HepG2 (cell line): ENCODE measurements at regions not wholly inside any gene's neighbourhood (a gene's known extent, or its start where the extent isn't known, plus 50 kb on each side); places are given as distances from the start of the nearest gene placed in this dataset.
A peak's percentile ranks its signal among the peaks of the same experiment; 100 is the strongest.

Source experiments
- CBX2 ChIP-seq, 2 experiments: fragments of 200-600 bp in 1 of 2; sonication (generic); formaldehyde crosslinking in 1 of 2; IDR thresholded peaks; 2 replicates each; pipeline versions ENCODE4 v1.7.0 to v1.8.1; 2018 to 2022; ENCODE audit warnings: low read depth in 2 of 2, low read length in 1 of 2, mild to moderate bottlenecking in 1 of 2, missing genetic modification reagents in 1 of 2
- CHD2 ChIP-seq: IDR thresholded peaks from 2 replicates; pipeline ENCODE4 v1.6.1; 2011; ENCODE audit warnings: low read depth, low read length, improper control_type of control experiment
- CREBL2 ChIP-seq: sonication (generic); formaldehyde crosslinking; IDR thresholded peaks from 2 replicates; pipeline ENCODE4 v1.8.1; 2023; ENCODE audit warnings: missing genetic modification reagents, mild to moderate bottlenecking, borderline replicate concordance
- DR1 ChIP-seq: sonication (generic); formaldehyde crosslinking; IDR thresholded peaks from 2 replicates; pipeline ENCODE4 v1.8.0; 2021; ENCODE audit warnings: mild to moderate bottlenecking, missing genetic modification reagents, inconsistent platforms
- FOXP1 ChIP-seq, 2 experiments: fragments of 450-650 bp in 1 of 2; IDR thresholded peaks; 2 replicates each; pipeline ENCODE4 v1.6.1; 2017 to 2018; ENCODE audit warnings: antibody characterized with exemption in 1 of 2
- KDM4B ChIP-seq: sonication (generic); formaldehyde crosslinking; IDR thresholded peaks from 2 replicates; pipeline ENCODE4 v1.4.0; 2020; ENCODE audit warnings: missing genetic modification reagents
- MAFK ChIP-seq, 2 experiments: IDR thresholded peaks in 1 of 2; conservative IDR thresholded peaks in 1 of 2; 2 replicates each; pipeline ENCODE4 v1.6.1; 2011; ENCODE audit warnings: improper control_type of control experiment in 2 of 2, low read length in 2 of 2
- MNT ChIP-seq: fragments of 450-650 bp; IDR thresholded peaks from 2 replicates; pipeline ENCODE4 v1.6.1; 2016
- NONO ChIP-seq, 2 experiments: fragments of 450-650 bp in 1 of 2; sonication (generic) in 1 of 2; formaldehyde crosslinking in 1 of 2; IDR thresholded peaks in 1 of 2; conservative IDR thresholded peaks in 1 of 2; 2 replicates each; pipeline versions ENCODE4 v1.6.1 to v1.8.0; 2017 to 2022; ENCODE audit warnings: mild to moderate bottlenecking in 1 of 2, missing genetic modification reagents in 1 of 2, moderate library complexity in 1 of 2
- RCOR2 ChIP-seq: IDR thresholded peaks from 2 replicates; pipeline ENCODE4 v1.6.1; 2016; ENCODE audit warnings: missing biosample characterization, missing genetic modification reagents
- SCMH1 ChIP-seq: sonication (generic); formaldehyde crosslinking; IDR thresholded peaks from 2 replicates; pipeline ENCODE4 v1.9.0; 2021; ENCODE audit warnings: missing genetic modification reagents, mild to moderate bottlenecking, borderline replicate concordance
- SRF ChIP-seq: IDR thresholded peaks from 2 replicates; pipeline ENCODE4 v1.6.1; 2011; ENCODE audit warnings: mild to moderate bottlenecking, low read depth, low read length, moderate library complexity
- SRSF9 ChIP-seq: fragments of 200-400 bp; formaldehyde crosslinking; IDR thresholded peaks from 2 replicates; pipeline ENCODE4 v1.6.1; 2018; ENCODE audit warnings: borderline replicate concordance, mild to moderate bottlenecking, low read depth, low read length; ENCODE audit not compliant: insufficient read depth, poor library complexity, severe bottlenecking
- THAP7 ChIP-seq: sonication (generic); formaldehyde crosslinking; IDR thresholded peaks from 2 replicates; pipeline ENCODE4 v1.8.1; 2023; ENCODE audit warnings: mild to moderate bottlenecking, missing genetic modification reagents
- TIGD3 ChIP-seq: sonication (generic); formaldehyde crosslinking; IDR thresholded peaks from 2 replicates; pipeline ENCODE4 v1.5.1; 2020; ENCODE audit warnings: mild to moderate bottlenecking, missing genetic modification reagents, borderline replicate concordance
- ZFP36 ChIP-seq: fragments of 150-350 bp; IDR thresholded peaks from 2 replicates; pipeline ENCODE4 v1.6.1; 2018; ENCODE audit warnings: borderline replicate concordance, low read length, low read depth; ENCODE audit not compliant: partially characterized antibody
- ZKSCAN8 ChIP-seq: IDR thresholded peaks from 2 replicates; pipeline ENCODE4 v1.6.1; 2016; ENCODE audit warnings: borderline replicate concordance, missing genetic modification reagents, missing compliant biosample characterization
- ZMYM4 ChIP-seq: sonication (generic); formaldehyde crosslinking; IDR thresholded peaks from 2 replicates; pipeline ENCODE4 v1.8.1; 2023; ENCODE audit warnings: mild to moderate bottlenecking, missing genetic modification reagents
- ZNF296 ChIP-seq: sonication (generic); formaldehyde crosslinking; conservative IDR thresholded peaks from 2 replicates; pipeline ENCODE4 v1.5.0; 2020; ENCODE audit warnings: mild to moderate bottlenecking, missing genetic modification reagents
- ZNF543 ChIP-seq: sonication (generic); formaldehyde crosslinking; IDR thresholded peaks from 2 replicates; pipeline ENCODE4 v1.4.0; 2020; ENCODE audit warnings: mild to moderate bottlenecking, missing genetic modification reagents
- ZNF572 ChIP-seq: sonication (generic); formaldehyde crosslinking; IDR thresholded peaks from 2 replicates; pipeline ENCODE4 v1.5.1; 2020; ENCODE audit warnings: mild to moderate bottlenecking, missing genetic modification reagents
- ZNF597 ChIP-seq: sonication (generic); formaldehyde crosslinking; IDR thresholded peaks from 2 replicates; pipeline ENCODE4 v1.5.0; 2020; ENCODE audit warnings: missing genetic modification reagents
- ZNF607 ChIP-seq: sonication (generic); formaldehyde crosslinking; IDR thresholded peaks from 2 replicates; pipeline ENCODE4 v1.5.1; 2020; ENCODE audit warnings: missing genetic modification reagents, mild to moderate bottlenecking, borderline replicate concordance

GRCh38 chr20:53878262-53879047 lies 191.9 kb downstream of the BCAS1 start (continued):
- TF ChIP-seq ZFP36 (no peak), ZNF607 (CRISPR knock-in tag) (no peak), SCMH1 (CRISPR knock-in tag) (no peak), CBX2 (IDR thresholded peaks at IDR 0.05; ENCODE audit: low read depth, low read length) (no peak), CBX2 (CRISPR knock-in tag; IDR thresholded peaks at IDR 0.05; ENCODE audit: low read depth) (no peak), ZNF597 (CRISPR knock-in tag) (no peak), ZNF572 (CRISPR knock-in tag) (no peak), MAFK (conservative IDR thresholded peaks at IDR 0.05 in 1 of 2, IDR thresholded peaks at IDR 0.05 in 1 of 2; ENCODE audit: low read length in 2 of 2) (no peak), ZMYM4 (CRISPR knock-in tag) (no peak), RCOR2 (CRISPR knock-in tag) (no peak), DR1 (CRISPR knock-in tag) (no peak), SRF (no peak), CHD2 (no peak), KDM4B (CRISPR knock-in tag) (no peak), THAP7 (CRISPR knock-in tag) (no peak), ZNF543 (CRISPR knock-in tag) (no peak), MNT (no peak), FOXP1 (IDR thresholded peaks at IDR 0.05) (no peak), FOXP1 (CRISPR knock-in tag; IDR thresholded peaks at IDR 0.05) (0 out of 2 replicates have a peak, but pooled peaks have one; percentile 9), SRSF9 (no peak), ZNF296 (CRISPR knock-in tag) (no peak), NONO (IDR thresholded peaks at IDR 0.05) (no peak), NONO (CRISPR knock-in tag; conservative IDR thresholded peaks at IDR 0.05) (0 out of 2 replicates have a peak, but pooled peaks have one; percentile 13), ZKSCAN8 (CRISPR knock-in tag) (no peak), TIGD3 (CRISPR knock-in tag) (no peak), CREBL2 (CRISPR knock-in tag) (no peak)
